Large intestine (tissue), 3 donors: ENCODE measurements at regions not wholly inside any gene's neighbourhood (a gene's known extent, or its start where the extent isn't known, plus 50 kb on each side); places are given as distances from the start of the nearest gene placed in this dataset.

Experiments
- DNase-seq, 2 donors: peaks; one replicate each; pipeline versions ENCODE4 v3.0.0 to v3.0.0-alpha.2; 2013
- H3K27ac ChIP-seq: one replicate; pipeline ENCODE4 v1.5.1; 2013; ENCODE audit warnings: low read length
- H3K27me3 ChIP-seq: 2 replicates; pipeline ENCODE4 v1.6.1; 2013; ENCODE audit warnings: low read length; ENCODE audit not compliant: control insufficient read depth, insufficient read depth
- H3K36me3 ChIP-seq: 2 replicates; pipeline ENCODE4 v1.6.1; 2013; ENCODE audit warnings: low read length; ENCODE audit not compliant: control insufficient read depth, insufficient read depth
- H3K4me1 ChIP-seq: one replicate; pipeline ENCODE4 v1.6.1; 2013; ENCODE audit warnings: low read length; ENCODE audit not compliant: control insufficient read depth, insufficient read depth
- H3K4me3 ChIP-seq: one replicate; pipeline ENCODE4 v1.5.1; 2013; ENCODE audit warnings: low read length
- H3K9me3 ChIP-seq: one replicate; pipeline ENCODE4 v1.6.1; 2013; ENCODE audit warnings: mild to moderate bottlenecking, low read depth, low read length, moderate library complexity; ENCODE audit not compliant: control insufficient read depth
- WGBS: methylation state at CpG from one replicate; pipeline ENCODE4 v1.1.5; 2013; ENCODE audit warnings: low lambda C conversion rate; ENCODE audit not compliant: insufficient coverage; 5-methylcytosine and 5-hydroxymethylcytosine counted together

GRCh38 chr3:83816653-83817052, 1142.1 kb upstream of the CADM2 start:
- Histone ChIP-seq H3K4me1 (no peaks in the 10 kb centered on the region), H3K27me3 (no peaks in the 10 kb centered on the region), H3K9me3 (no peaks in the 10 kb centered on the region), H3K27ac (no peak overlapping the region), H3K36me3 (no peaks in the 10 kb centered on the region), H3K4me3 (no peak overlapping the region)
- WGBS: 100% methylated on average over 1 of the region's 1 CpG
- DNase-seq: no peak

GRCh38 chr3:83821506-83821905, 1137.3 kb upstream of the CADM2 start:
- Histone ChIP-seq H3K27me3 (no peaks in the 10 kb centered on the region), H3K36me3 (no peaks in the 10 kb centered on the region), H3K4me1 (no peaks in the 10 kb centered on the region), H3K9me3 (no peaks in the 10 kb centered on the region), H3K27ac (no peak overlapping the region), H3K4me3 (no peak overlapping the region)
- WGBS: 70% methylated on average over 2 of the region's 8 CpGs
- no peak for DNase-seq

- Histone ChIP-seq H3K9me3 (no peaks in the 10 kb centered on the region), H3K4me1 (no peaks in the 10 kb centered on the region), H3K27ac (no peak overlapping the region), H3K27me3 (no peaks in the 10 kb centered on the region), H3K36me3 (no peaks in the 10 kb centered on the region), H3K4me3 (no peak overlapping the region)
- no peak for DNase-seq
- no CpG with 5 or more reads among the region's 1 CpG for WGBS
Observed at GRCh38 chr3:83823095-83823494, 1135.7 kb upstream of the CADM2 start.

- no peak overlapping the region for H3K4me3 ChIP-seq
- WGBS: no CpG with 5 or more reads among the region's 4 CpGs
- no peaks in the 10 kb centered on the region for H3K36me3 ChIP-seq
- DNase-seq: no peak
- H3K9me3 ChIP-seq: peaks cover 6% of the 10 kb centered on the region
- H3K27ac ChIP-seq: no peak overlapping the region
- H3K27me3 ChIP-seq: no peaks in the 10 kb centered on the region
- H3K4me1 ChIP-seq: no peaks in the 10 kb centered on the region
Observed at GRCh38 chr3:83835040-83835439, 1123.7 kb upstream of the CADM2 start.

- no CpG with 5 or more reads among the region's 1 CpG for whole genome bisulfite sequencing
- DNase-seq: no peak
Observed at GRCh38 chr3:83842511-83842910, 1116.3 kb upstream of the CADM2 start.

GRCh38 chr3:83843716-83844115, 1115.1 kb upstream of the CADM2 start:
- Histone ChIP-seq H3K27me3 (no peaks in the 10 kb centered on the region), H3K4me3 (no peak overlapping the region), H3K4me1 (no peaks in the 10 kb centered on the region), H3K36me3 (no peaks in the 10 kb centered on the region), H3K9me3 (no peaks in the 10 kb centered on the region), H3K27ac (no peak overlapping the region)
- DNase-seq: no peak
- WGBS: 80% methylated on average over 1 of the region's 2 CpGs

More at GRCh38 chr3:83842511-83842910, 1116.3 kb upstream of the CADM2 start:
- Histone ChIP-seq H3K27ac (no peak overlapping the region), H3K9me3 (no peaks in the 10 kb centered on the region), H3K27me3 (no peaks in the 10 kb centered on the region), H3K4me3 (no peak overlapping the region), H3K4me1 (no peaks in the 10 kb centered on the region), H3K36me3 (no peaks in the 10 kb centered on the region)

GRCh38 chr3:83849106-83849730, 1109.6 kb upstream of the CADM2 start:
- DNase-seq: no peak
- Histone ChIP-seq H3K4me1 (no peaks in the 10 kb centered on the region), H3K36me3 (no peaks in the 10 kb centered on the region), H3K27ac (no peak overlapping the region), H3K27me3 (no peaks in the 10 kb centered on the region), H3K9me3 (no peaks in the 10 kb centered on the region), H3K4me3 (no peak overlapping the region)
- WGBS: no CpG with 5 or more reads among the region's 1 CpG

GRCh38 chr3:83863380-83863779, 1095.4 kb upstream of the CADM2 start:
- H3K4me1 ChIP-seq: no peaks in the 10 kb centered on the region
- no peaks in the 10 kb centered on the region for H3K27me3 ChIP-seq
- whole genome bisulfite sequencing: 40% methylated on average over 1 of the region's 2 CpGs
- no peak overlapping the region for H3K27ac ChIP-seq
- DNase-seq: no peak
- H3K36me3 ChIP-seq: no peaks in the 10 kb centered on the region
- H3K4me3 ChIP-seq: no peak overlapping the region
- no peaks in the 10 kb centered on the region for H3K9me3 ChIP-seq

GRCh38 chr3:83868909-83869567, 1089.8 kb upstream of the CADM2 start:
- H3K36me3 ChIP-seq: no peaks in the 10 kb centered on the region

GRCh38 chr3:83873550-83873949, 1085.2 kb upstream of the CADM2 start:
- Histone ChIP-seq H3K36me3 (no peaks in the 10 kb centered on the region), H3K4me3 (no peak overlapping the region), H3K27me3 (no peaks in the 10 kb centered on the region), H3K4me1 (no peaks in the 10 kb centered on the region), H3K9me3 (no peaks in the 10 kb centered on the region), H3K27ac (no peak overlapping the region)
- DNase-seq: no peak
- no CpG with 5 or more reads among the region's 2 CpGs for WGBS

More at GRCh38 chr3:83868909-83869567, 1089.8 kb upstream of the CADM2 start:
- Histone ChIP-seq H3K4me1 (no peaks in the 10 kb centered on the region), H3K27ac (no peak overlapping the region), H3K9me3 (no peaks in the 10 kb centered on the region), H3K27me3 (no peaks in the 10 kb centered on the region), H3K4me3 (no peak overlapping the region)
- no peak for DNase-seq
- no CpG with 5 or more reads among the region's 2 CpGs for WGBS

- no peaks in the 10 kb centered on the region for H3K36me3 ChIP-seq
- H3K4me3 ChIP-seq: no peak overlapping the region
- H3K27ac ChIP-seq: no peak overlapping the region
- DNase-seq: no peak
- no peaks in the 10 kb centered on the region for H3K4me1 ChIP-seq
- 94% methylated on average over 2 of the region's 3 CpGs for WGBS
- no peaks in the 10 kb centered on the region for H3K9me3 ChIP-seq
- no peaks in the 10 kb centered on the region for H3K27me3 ChIP-seq
Observed at GRCh38 chr3:83877910-83878309, 1080.9 kb upstream of the CADM2 start.
